Liver (tissue), 3 donors: ENCODE measurements at regions not wholly inside any gene's neighbourhood (a gene's known extent, or its start where the extent isn't known, plus 50 kb on each side); places are given as distances from the start of the nearest gene placed in this dataset.

Experiments
- EGR1 ChIP-seq, 2 donors: IDR thresholded peaks; 2 replicates each; pipeline ENCODE4 v1.6.1; 2016 to 2018; ENCODE audit warnings: antibody characterized with exemption in 2 of 2, low read depth in 2 of 2
- FOXA1 ChIP-seq: IDR thresholded peaks from 2 replicates; pipeline ENCODE4 v1.6.1; 2016; ENCODE audit warnings: antibody characterized with exemption
- GABPA ChIP-seq, 2 donors: IDR thresholded peaks in 1 of 2; conservative IDR thresholded peaks in 1 of 2; 2 replicates each; pipeline ENCODE4 v1.6.1; 2016; ENCODE audit warnings: antibody characterized with exemption in 2 of 2, mild to moderate bottlenecking in 1 of 2, moderate library complexity in 1 of 2
- RAD21 ChIP-seq, 2 donors: IDR thresholded peaks; 2 replicates each; pipeline ENCODE4 v1.6.1; 2016; ENCODE audit warnings: antibody characterized with exemption in 2 of 2, mild to moderate bottlenecking in 2 of 2
- SP1 ChIP-seq: IDR thresholded peaks from 2 replicates; pipeline ENCODE4 v1.6.1; 2018; ENCODE audit warnings: antibody characterized with exemption, mild to moderate bottlenecking
- TAF1 ChIP-seq: conservative IDR thresholded peaks from 2 replicates; pipeline ENCODE4 v1.6.1; 2016; ENCODE audit warnings: antibody characterized with exemption, mild to moderate bottlenecking
- YY1 ChIP-seq: IDR thresholded peaks from 2 replicates; pipeline ENCODE4 v1.6.1; 2016; ENCODE audit warnings: antibody characterized with exemption, mild to moderate bottlenecking
- TF ChIP-seq, protein P1 (sequence below): fragments of 150-350 bp; IDR thresholded peaks from 2 replicates; pipeline ENCODE4 v1.5.1; 2017; ENCODE audit warnings: improper control_type of control experiment, low read depth, low read length; ENCODE audit not compliant: missing input control
- TF ChIP-seq, protein P2 (sequence below): IDR thresholded peaks from 2 replicates; pipeline ENCODE4 v1.6.1; 2016; ENCODE audit warnings: antibody characterized with exemption, mild to moderate bottlenecking
- TF ChIP-seq, protein P3 (sequence below): IDR thresholded peaks from 2 replicates; pipeline ENCODE4 v1.6.1; 2016; ENCODE audit warnings: antibody characterized with exemption
- TF ChIP-seq, protein P4 (sequence below): IDR thresholded peaks from 2 replicates; pipeline ENCODE4 v1.6.1; 2016; ENCODE audit warnings: antibody characterized with exemption
- TF ChIP-seq, protein P5 (sequence below): IDR thresholded peaks from 2 replicates; pipeline ENCODE4 v1.6.1; 2016; ENCODE audit warnings: antibody characterized with exemption
- donor health status: healthy.
- donor health status: healthy.

DNA sequence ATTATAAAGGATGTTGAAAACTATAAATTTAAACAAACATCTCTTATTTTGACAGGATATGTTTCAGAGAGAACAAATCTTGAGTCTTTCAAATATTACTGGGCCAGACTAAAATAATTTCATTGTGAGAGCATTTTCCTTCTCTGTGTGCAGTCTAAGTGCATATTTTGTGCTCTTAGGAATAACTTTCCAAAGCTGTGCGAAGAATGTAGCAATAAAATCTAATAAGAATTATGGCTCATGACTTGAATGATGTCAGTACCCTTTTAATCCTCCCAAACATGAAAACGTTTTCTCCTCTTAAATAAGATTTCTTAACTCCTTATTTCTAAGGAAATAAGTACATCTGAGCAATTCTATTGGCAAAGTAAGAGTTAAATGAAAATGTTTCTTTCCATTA is 76.2 kb upstream of the EFEMP1 start:
- TF ChIP-seq TAF1 (no peak), GABPA (IDR thresholded peaks at IDR 0.05 in 1 of 2, conservative IDR thresholded peaks at IDR 0.05 in 1 of 2) (no peak), FOXA1 (no peak), RAD21 (IDR thresholded peaks at IDR 0.05) (no peak), YY1 (no peak), SP1 (no peak), EGR1 (IDR thresholded peaks at IDR 0.05; ENCODE audit: low read depth in 2 of 2) (no peak)
- TF ChIP-seq, protein P1, sequence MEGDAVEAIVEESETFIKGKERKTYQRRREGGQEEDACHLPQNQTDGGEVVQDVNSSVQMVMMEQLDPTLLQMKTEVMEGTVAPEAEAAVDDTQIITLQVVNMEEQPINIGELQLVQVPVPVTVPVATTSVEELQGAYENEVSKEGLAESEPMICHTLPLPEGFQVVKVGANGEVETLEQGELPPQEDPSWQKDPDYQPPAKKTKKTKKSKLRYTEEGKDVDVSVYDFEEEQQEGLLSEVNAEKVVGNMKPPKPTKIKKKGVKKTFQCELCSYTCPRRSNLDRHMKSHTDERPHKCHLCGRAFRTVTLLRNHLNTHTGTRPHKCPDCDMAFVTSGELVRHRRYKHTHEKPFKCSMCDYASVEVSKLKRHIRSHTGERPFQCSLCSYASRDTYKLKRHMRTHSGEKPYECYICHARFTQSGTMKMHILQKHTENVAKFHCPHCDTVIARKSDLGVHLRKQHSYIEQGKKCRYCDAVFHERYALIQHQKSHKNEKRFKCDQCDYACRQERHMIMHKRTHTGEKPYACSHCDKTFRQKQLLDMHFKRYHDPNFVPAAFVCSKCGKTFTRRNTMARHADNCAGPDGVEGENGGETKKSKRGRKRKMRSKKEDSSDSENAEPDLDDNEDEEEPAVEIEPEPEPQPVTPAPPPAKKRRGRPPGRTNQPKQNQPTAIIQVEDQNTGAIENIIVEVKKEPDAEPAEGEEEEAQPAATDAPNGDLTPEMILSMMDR = no peak
- TF ChIP-seq, protein P2, sequence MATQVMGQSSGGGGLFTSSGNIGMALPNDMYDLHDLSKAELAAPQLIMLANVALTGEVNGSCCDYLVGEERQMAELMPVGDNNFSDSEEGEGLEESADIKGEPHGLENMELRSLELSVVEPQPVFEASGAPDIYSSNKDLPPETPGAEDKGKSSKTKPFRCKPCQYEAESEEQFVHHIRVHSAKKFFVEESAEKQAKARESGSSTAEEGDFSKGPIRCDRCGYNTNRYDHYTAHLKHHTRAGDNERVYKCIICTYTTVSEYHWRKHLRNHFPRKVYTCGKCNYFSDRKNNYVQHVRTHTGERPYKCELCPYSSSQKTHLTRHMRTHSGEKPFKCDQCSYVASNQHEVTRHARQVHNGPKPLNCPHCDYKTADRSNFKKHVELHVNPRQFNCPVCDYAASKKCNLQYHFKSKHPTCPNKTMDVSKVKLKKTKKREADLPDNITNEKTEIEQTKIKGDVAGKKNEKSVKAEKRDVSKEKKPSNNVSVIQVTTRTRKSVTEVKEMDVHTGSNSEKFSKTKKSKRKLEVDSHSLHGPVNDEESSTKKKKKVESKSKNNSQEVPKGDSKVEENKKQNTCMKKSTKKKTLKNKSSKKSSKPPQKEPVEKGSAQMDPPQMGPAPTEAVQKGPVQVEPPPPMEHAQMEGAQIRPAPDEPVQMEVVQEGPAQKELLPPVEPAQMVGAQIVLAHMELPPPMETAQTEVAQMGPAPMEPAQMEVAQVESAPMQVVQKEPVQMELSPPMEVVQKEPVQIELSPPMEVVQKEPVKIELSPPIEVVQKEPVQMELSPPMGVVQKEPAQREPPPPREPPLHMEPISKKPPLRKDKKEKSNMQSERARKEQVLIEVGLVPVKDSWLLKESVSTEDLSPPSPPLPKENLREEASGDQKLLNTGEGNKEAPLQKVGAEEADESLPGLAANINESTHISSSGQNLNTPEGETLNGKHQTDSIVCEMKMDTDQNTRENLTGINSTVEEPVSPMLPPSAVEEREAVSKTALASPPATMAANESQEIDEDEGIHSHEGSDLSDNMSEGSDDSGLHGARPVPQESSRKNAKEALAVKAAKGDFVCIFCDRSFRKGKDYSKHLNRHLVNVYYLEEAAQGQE = no peak
- TF ChIP-seq, protein P3, sequence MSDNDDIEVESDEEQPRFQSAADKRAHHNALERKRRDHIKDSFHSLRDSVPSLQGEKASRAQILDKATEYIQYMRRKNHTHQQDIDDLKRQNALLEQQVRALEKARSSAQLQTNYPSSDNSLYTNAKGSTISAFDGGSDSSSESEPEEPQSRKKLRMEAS = no peak
- TF ChIP-seq, protein P4, sequence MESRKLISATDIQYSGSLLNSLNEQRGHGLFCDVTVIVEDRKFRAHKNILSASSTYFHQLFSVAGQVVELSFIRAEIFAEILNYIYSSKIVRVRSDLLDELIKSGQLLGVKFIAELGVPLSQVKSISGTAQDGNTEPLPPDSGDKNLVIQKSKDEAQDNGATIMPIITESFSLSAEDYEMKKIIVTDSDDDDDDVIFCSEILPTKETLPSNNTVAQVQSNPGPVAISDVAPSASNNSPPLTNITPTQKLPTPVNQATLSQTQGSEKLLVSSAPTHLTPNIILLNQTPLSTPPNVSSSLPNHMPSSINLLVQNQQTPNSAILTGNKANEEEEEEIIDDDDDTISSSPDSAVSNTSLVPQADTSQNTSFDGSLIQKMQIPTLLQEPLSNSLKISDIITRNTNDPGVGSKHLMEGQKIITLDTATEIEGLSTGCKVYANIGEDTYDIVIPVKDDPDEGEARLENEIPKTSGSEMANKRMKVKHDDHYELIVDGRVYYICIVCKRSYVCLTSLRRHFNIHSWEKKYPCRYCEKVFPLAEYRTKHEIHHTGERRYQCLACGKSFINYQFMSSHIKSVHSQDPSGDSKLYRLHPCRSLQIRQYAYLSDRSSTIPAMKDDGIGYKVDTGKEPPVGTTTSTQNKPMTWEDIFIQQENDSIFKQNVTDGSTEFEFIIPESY = no peak
- TF ChIP-seq, protein P5, sequence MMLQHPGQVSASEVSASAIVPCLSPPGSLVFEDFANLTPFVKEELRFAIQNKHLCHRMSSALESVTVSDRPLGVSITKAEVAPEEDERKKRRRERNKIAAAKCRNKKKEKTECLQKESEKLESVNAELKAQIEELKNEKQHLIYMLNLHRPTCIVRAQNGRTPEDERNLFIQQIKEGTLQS = no peak
